BJ (cell line): ENCODE measurements at regions not wholly inside any gene's neighbourhood (a gene's known extent, or its start where the extent isn't known, plus 50 kb on each side); places are given as distances from the start of the nearest gene placed in this dataset.

Experiments
- CTCF ChIA-PET: fragments of 350-600 bp; formaldehyde crosslinking; extraction: SDS; loops from one replicate; lab custom pipeline; 2021; ENCODE audit warnings: antibody characterized with exemption, inconsistent platforms; lab: Yijun Ruan, JAX
- POLR2A ChIA-PET: fragments of 300-600 bp; sonication (Branson Sonifier 250); formaldehyde crosslinking; extraction: SDS; loops from one replicate; lab custom pipeline; 2021; ENCODE audit warnings: antibody characterized with exemption; lab: Charles Lee
- DNase-seq: peaks from one replicate; pipeline ENCODE4 v3.0.0-alpha.2; 2011; ENCODE audit warnings: low read depth
- H3K27me3 ChIP-seq: 2 replicates; pipeline ENCODE4 v1.6.0; 2011; ENCODE audit warnings: low read length; ENCODE audit not compliant: control insufficient read depth, insufficient read depth
- H3K36me3 ChIP-seq: 2 replicates; pipeline ENCODE4 v1.5.1; 2011; ENCODE audit warnings: low read length; ENCODE audit not compliant: control insufficient read depth, insufficient read depth
- H3K4me3 ChIP-seq: 2 replicates; pipeline ENCODE4 v1.5.1; 2011; ENCODE audit warnings: low read depth, mild to moderate bottlenecking, control low read depth, low read length
- CTCF ChIP-seq: IDR thresholded peaks from 2 replicates; pipeline ENCODE4 v1.5.1; 2011; ENCODE audit warnings: low read depth, mild to moderate bottlenecking, control low read depth, inconsistent platforms, low read length, moderate library complexity; ENCODE audit not compliant: insufficient read depth

GRCh38 chr3:41007399-41007798 is 191.9 kb upstream of the CTNNB1 start:
- CTCF ChIA-PET = no interaction called here
- H3K4me3 ChIP-seq = no peak overlapping the region
- H3K27me3 ChIP-seq = no peaks in the 10 kb centered on the region; the same call in 1 of the 2 replicates
- DNase-seq = no peak
- no peaks in the 10 kb centered on the region for H3K36me3 ChIP-seq
- POLR2A ChIA-PET = no interaction called here
- TF ChIP-seq CTCF = no peak

- H3K27me3 ChIP-seq = no peaks in the 10 kb centered on the region
- H3K4me3 ChIP-seq = no peak overlapping the region
- ChIA-PET CTCF (interaction anchor here (1.4 kb wide), 1 partner anchor 13 kb away, joined by 3 read pairs; no protein-coding TSS in a partner anchor), POLR2A (no interaction called here)
- no peak for TF ChIP-seq CTCF
- no peak for DNase-seq
- H3K36me3 ChIP-seq = no peaks in the 10 kb centered on the region
Measured at GRCh38 chr3:41011854-41012253, 187.5 kb upstream of the CTNNB1 start.

- ChIA-PET CTCF (interaction anchor here (0.7 kb wide), 1 partner anchor 33 kb away, joined by 3 read pairs; no protein-coding TSS in a partner anchor), POLR2A (no interaction called here)
- DNase-seq = no peak
Measured at GRCh38 chr3:41018855-41019254, 180.4 kb upstream of the CTNNB1 start.

GRCh38 chr3:41024031-41024836 is 175.1 kb upstream of the CTNNB1 start:
- no peak for DNase-seq
- POLR2A ChIA-PET = no interaction called here
- Histone ChIP-seq H3K36me3 (no peaks in the 10 kb centered on the region), H3K27me3 (no peaks in the 10 kb centered on the region), H3K4me3 (no peak overlapping the region)
- CTCF ChIA-PET = interaction anchor here (1.1 to 1.2 kb wide), 2 partner anchors 12 to 15 kb away, joined by 3 to 5 read pairs; no protein-coding TSS in a partner anchor
- TF ChIP-seq CTCF = no peak

More at GRCh38 chr3:41018855-41019254, 180.4 kb upstream of the CTNNB1 start:
- Histone ChIP-seq H3K27me3 (no peaks in the 10 kb centered on the region), H3K4me3 (no peak overlapping the region), H3K36me3 (no peaks in the 10 kb centered on the region)
- TF ChIP-seq CTCF = no peak

GRCh38 chr3:41026394-41027177 is 172.7 kb upstream of the CTNNB1 start:
- Histone ChIP-seq H3K27me3 (no peaks in the 10 kb centered on the region), H3K4me3 (no peak overlapping the region), H3K36me3 (no peaks in the 10 kb centered on the region)
- ChIA-PET CTCF (no interaction called here), POLR2A (no interaction called here)
- no peak for DNase-seq
- no peak for TF ChIP-seq CTCF
